NCI-H460 (cell line): ENCODE measurements at regions not wholly inside any gene's neighbourhood (a gene's known extent, or its start where the extent isn't known, plus 50 kb on each side); places are given as distances from the start of the nearest gene placed in this dataset.
A peak's percentile ranks its signal among the peaks of the same experiment; 100 is the strongest.

Source experiments
- DNase-seq: peaks from one replicate; pipeline ENCODE4 v3.0.0-alpha.2; 2016; ENCODE audit warnings: low read depth; ENCODE audit errors: extremely low read depth

- DNase-seq = no peak
Measured at GRCh38 chr6:164842085-164842484, 467.3 kb downstream of the C6orf118 start.

GRCh38 chr6:164838068-164838615, 471.3 kb downstream of the C6orf118 start:
- no peak for DNase-seq

- no peak for DNase-seq
Measured at GRCh38 chr6:164836486-164836885, 472.9 kb downstream of the C6orf118 start.

- no peak for DNase-seq
Measured at GRCh38 chr6:164832410-164832809, 477.0 kb downstream of the C6orf118 start.

- DNase-seq = no peak
Measured at GRCh38 chr6:164827537-164827936, 481.9 kb downstream of the C6orf118 start.

GRCh38 chr6:164826831-164827468, 482.5 kb downstream of the C6orf118 start:
- DNase-seq = peak; percentile 7

- no peak for DNase-seq
Measured at GRCh38 chr6:164825386-164825785, 484.0 kb downstream of the C6orf118 start.

GRCh38 chr6:164817662-164818061, 491.7 kb downstream of the C6orf118 start:
- no peak for DNase-seq

- no peak for DNase-seq
Measured at GRCh38 chr6:164812706-164813105, 496.7 kb downstream of the C6orf118 start.

- no peak for DNase-seq
Measured at GRCh38 chr6:164807125-164807524, 502.3 kb downstream of the C6orf118 start.

- DNase-seq = no peak
Measured at GRCh38 chr6:164795056-164795815, 514.2 kb downstream of the C6orf118 start.

- no peak for DNase-seq
Measured at GRCh38 chr6:164792666-164793065, 516.7 kb downstream of the C6orf118 start.

- no peak for DNase-seq
Measured at GRCh38 chr6:164791498-164791897, 517.9 kb downstream of the C6orf118 start.

- DNase-seq = no peak
Measured at GRCh38 chr6:164763788-164764187, 545.6 kb downstream of the C6orf118 start.

GRCh38 chr6:164757451-164757850, 552.0 kb downstream of the C6orf118 start:
- no peak for DNase-seq

- DNase-seq = no peak
Measured at GRCh38 chr6:164756723-164757122, 552.7 kb downstream of the C6orf118 start.

- DNase-seq = no peak
Measured at GRCh38 chr6:164756142-164756541, 553.3 kb downstream of the C6orf118 start.

- no peak for DNase-seq
Measured at GRCh38 chr6:164753517-164753916, 555.9 kb downstream of the C6orf118 start.

GRCh38 chr6:164751395-164751794, 558.0 kb downstream of the C6orf118 start:
- DNase-seq = no peak

GRCh38 chr6:164750128-164750527, 559.3 kb downstream of the C6orf118 start:
- no peak for DNase-seq

- DNase-seq = no peak
Measured at GRCh38 chr6:164749221-164750064, 560.0 kb downstream of the C6orf118 start.
